NCI-H510A treated with DMSO at 0.1 percent for 48 hours (cell line): ENCODE measurements at regions not wholly inside any gene's neighbourhood (a gene's known extent, or its start where the extent isn't known, plus 50 kb on each side); places are given as distances from the start of the nearest gene placed in this dataset.

ENCODE experiments used
- DNase-seq: peaks from one replicate; lab custom pipeline; 2025; lab: John Stamatoyannopoulos, UW

- no peak for DNase-seq
Measured at GRCh38 chr18:41753826-41754225, 201.2 kb upstream of the PIK3C3 start.

GRCh38 chr18:41752826-41753225 is 202.2 kb upstream of the PIK3C3 start:
- DNase-seq: no peak

GRCh38 chr18:41751652-41752051 is 203.4 kb upstream of the PIK3C3 start:
- no peak for DNase-seq

DNA sequence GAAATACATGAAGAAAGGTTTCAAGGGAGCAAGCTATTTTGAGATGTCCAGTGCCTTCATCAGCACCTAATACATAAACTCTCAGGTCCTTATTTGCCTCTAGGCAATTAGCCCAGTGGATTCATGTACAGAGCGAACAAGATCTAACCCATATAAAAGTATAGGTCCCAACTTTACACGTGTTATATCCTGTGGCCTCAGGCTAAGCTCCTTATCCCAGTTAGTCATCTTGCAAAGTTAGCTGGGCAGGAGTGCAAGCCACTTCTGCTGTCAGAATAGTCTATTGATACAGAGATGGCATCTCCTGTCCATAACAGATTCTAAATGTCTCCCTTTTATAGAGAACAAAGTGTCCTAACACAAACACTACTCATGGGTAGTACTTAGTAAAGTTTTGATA is 203.9 kb upstream of the PIK3C3 start:
- DNase-seq: no peak

- DNase-seq: no peak
Measured at GRCh38 chr18:41747723-41748242, 207.3 kb upstream of the PIK3C3 start.

DNA sequence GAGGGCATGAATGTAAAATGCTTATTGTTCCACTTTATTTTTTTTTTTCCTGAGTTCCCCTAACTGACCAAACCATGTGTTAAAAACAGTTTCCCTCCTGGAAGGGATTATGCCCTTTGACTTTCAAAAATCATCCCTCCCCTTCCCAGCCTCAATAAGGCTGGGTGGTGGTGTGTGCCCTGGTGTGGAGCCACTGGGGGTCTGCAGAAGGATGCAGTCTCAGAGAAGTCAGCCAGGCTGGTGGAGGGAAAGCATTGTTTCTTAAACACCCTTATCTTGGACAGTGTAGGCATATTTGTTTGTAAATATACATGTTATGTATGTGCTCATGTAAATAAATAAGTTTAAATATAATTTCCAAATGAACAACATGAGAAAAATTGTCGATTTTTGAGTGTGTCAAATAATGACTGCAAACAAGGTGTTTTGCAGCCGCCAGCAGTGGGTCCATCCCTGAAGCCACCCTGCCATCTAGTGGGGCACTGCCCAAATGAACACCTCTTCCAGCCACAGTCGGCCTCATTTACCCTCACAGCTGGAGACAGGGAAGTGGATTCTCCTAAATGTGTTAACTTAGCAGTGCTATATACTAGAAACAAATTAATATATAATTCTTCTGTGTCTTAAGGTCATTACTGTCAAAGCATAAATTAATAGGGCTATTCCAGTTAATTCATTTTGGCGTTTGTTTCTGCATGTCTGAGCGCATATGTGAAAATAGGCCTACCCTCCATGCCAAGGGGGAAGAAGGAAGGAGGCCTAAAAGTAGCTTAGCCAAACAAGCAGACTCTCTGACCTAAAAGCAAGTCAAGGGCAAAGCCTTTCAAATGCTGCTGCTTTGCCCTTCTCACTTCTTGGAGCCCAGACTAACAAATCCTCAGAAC is 209.6 kb upstream of the PIK3C3 start:
- peak; percentile 69 for DNase-seq

GRCh38 chr18:41744421-41745030 is 210.5 kb upstream of the PIK3C3 start:
- peak; percentile 21 for DNase-seq

GRCh38 chr18:41737218-41737617 is 217.8 kb upstream of the PIK3C3 start:
- no peak for DNase-seq

GRCh38 chr18:41734917-41735316 is 220.1 kb upstream of the PIK3C3 start:
- no peak for DNase-seq

DNA sequence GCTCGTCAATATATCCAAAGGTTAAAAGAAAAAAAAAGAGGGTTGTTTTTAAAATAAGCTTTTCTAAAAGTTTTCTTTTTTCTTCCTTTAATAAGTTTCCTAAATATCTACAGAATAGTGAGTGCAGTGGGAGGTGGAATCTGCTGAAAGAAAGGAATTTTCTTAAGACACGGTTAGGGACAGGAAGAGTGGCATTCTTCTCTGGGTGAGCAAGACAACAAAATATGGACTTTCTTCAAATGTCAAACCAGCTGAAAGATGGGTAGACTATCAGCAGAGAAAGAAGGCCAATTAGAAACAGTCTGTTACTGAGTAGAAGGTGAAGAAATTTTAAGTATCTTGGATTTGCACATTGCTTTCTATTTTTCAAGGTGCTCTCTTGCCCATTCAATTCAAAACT is 222.7 kb upstream of the PIK3C3 start:
- DNase-seq: no peak

- DNase-seq: no peak
Measured at GRCh38 chr18:41731884-41732283, 223.2 kb upstream of the PIK3C3 start.

DNA sequence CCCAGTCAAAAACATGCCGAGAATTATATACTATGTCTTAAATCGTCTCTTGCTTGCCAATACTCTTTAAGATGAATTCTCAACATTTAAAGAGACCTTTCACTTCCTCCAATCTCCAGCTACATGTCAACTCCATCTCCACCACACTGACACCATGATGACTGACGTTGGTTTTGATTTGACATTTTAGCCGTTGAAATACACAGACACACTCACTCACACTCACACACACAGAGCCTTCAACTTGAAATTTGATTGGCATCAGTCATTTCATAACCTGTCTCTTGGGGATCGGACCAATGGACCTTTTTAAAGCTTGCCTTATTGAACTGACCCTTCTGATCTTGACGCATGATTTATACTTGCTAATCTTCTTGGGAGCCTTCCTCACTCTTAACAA is 230.8 kb upstream of the PIK3C3 start:
- DNase-seq: no peak

DNA sequence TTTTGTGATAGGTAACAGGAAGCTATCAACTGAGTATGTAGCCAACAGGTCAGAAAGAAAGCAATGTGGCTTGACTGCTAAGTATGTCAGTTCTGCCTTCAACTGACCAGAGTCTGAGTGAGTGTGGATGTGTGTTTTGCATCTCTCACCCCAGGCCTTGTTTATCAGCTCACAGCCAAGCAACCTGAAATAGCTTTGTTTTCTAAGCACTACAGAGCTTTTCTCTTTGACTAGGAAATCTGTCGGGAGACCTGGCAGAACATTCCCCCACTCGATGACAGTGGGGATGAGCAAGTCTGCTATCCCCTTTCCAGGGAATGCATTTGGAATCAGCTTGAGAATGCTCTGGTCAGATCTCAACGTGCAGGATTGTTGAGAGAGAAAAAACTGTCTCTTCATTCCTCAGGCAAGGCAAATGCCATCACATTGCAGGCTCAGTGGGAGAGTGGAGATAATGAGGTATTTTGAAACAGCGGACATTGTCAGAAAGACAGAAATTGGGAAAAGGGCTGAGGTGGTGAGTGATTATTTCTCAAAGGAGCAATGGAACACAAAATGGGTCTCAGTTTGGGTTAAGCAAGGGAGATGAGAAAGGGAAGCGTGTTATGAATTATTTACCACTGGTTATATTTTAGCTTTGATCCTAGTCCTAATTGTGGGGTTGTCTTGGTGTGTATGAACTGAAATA is 233.8 kb upstream of the PIK3C3 start:
- DNase-seq: no peak

- DNase-seq: no peak
Measured at GRCh38 chr18:41720226-41720625, 234.8 kb upstream of the PIK3C3 start.

DNA sequence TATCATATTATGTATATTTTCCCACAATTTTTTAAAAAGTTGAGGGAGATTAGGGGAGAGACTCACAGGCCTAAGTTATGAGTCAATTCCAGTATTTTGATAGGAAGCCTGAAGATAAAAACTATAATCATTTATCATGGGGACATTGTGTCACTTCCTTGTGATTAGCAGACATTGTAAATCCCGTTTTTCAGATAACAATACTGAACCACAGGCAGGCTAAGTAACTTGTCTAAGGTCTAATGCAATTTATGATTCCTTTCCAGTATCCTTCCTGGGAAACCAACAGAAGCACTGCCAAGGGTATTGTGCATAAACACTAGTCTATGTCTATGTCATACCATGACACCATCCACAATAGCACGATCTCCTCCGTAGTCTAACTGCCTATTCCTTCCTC is 235.2 kb upstream of the PIK3C3 start:
- no peak for DNase-seq

DNA sequence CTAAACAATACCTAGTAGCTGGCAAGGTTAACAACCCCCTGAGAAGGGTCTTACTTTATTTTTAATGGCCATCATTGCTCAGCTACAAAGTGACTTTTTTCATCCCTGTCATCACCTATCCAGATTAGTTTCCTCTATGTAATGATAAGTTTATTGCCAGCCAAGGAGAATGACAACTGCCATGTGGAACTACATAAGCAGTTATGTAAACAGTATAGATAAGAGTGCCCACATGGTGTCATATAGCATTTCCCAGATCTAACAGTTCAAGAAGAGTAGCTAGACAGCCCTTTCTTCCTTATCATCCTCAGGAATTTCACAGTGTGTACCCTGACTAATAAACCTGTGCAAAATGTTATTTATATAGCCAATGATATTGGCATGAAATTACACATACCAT is 240.2 kb upstream of the PIK3C3 start:
- DNase-seq: peak; percentile 48

DNA sequence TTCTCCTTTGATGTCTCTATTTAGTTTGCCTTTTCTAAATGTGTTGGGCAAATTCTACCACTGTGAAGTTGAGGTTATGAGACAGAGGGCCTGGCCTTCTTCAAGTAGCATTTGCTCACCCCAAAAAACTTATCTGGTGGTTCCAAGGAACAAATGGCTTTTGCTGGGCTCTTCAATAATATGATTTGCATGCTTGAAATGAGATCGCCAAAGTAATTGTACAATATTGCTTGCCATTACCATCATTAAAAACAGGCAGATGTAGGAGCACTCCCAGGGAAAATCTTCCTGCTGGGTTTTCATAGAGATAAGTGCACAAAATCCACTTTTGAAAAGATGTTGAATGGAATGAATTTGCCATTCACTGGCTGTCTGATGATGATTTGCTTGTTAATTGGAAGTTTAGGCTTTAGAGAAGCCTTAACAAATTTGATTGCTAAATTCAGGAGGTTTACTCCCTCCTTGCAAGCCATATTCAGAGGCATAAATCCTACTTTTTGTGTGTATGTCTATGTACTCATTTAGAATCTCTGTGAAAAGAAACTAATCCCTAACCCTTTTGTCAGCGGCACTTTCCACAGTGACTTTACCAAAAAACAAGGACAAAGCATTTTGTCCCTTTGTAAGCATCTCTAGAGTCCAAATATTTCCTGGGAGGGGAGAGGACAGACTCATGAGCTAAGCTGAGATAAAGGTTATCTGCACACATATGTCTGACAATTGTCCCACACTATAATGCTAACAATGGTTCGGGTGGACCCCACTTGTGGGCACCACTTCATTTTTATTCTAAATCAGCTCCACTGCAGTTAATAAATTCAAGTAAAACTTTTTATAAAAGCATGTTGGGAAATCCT is 240.8 kb upstream of the PIK3C3 start:
- DNase-seq: no peak

DNA sequence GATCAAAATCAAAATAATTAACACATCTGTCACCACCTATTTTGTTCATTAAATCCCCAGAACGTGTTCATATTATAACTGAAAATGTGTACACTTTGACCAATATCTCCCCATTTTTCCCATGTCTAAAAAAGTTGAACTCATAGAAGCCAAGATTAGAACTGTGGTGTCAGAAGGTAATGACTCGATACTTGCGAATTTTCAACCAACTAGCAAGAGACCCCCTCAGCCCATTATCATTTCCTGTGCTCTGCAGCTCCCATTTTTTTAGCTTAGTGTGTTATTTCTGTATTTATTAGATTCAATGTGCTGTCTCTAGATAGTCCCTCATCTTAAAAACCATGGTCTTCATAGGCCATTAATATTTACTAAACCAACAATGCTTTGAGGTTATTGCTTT is 248.7 kb upstream of the PIK3C3 start:
- DNase-seq: no peak

DNA sequence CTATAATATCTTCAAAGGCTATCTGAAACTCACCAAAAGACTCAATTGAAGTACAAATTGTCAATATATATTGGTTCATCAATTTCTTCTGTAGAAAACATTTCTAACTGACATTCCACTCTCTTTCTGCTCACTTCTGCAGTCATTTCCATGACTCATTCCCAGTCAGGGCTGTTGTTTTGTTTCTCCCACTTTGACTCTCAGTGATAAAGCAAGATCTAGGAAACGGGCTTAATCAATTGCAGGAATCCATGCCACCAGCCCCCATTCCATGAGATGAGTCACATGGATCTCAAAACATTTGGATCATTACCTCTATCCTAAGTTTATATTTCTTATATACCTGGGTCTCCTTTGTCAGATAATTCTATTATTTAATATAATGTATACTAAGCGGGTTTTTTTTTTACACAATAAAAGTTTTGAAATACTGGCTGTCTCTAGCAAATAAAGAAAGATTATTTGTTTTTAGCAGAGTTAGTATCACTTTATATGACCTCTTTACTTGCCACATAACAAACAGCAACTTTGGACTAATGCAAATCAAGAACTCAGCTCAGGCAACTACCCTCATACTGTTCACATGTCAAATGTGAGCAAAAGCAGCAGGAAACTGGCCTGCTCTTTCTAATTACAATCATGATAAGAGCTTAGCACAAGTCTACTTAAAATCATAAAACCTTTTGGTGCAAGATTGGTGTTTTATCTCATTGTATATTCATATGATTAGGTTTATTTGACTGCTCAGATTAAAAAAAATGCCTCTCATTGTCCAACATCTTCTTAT is 251.1 kb upstream of the PIK3C3 start:
- DNase-seq: no peak

- DNase-seq: no peak
Measured at GRCh38 chr18:41700416-41700815, 254.6 kb upstream of the PIK3C3 start.

DNA sequence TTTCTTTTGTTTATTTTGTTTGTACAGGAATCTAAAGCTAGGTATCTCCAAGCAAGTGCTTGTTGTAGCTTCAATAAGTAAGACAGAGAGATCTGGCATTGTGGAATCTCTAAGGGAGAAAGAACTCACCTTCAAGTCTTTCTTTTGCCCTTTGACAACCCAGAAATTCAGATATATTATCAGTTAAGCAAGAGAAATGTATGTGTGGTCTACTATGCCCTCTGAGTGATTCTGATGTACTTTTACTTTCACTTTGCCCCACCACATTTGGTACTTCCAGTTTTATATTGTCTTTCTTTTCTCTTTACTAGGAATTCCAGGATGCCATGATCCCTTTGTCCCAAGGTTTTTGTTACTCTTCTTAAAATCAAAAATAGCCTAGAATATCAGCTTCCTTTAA is 259.6 kb upstream of the PIK3C3 start:
- no peak for DNase-seq
